Transverse colon (tissue), 4 donors: ENCODE measurements at regions not wholly inside any gene's neighbourhood (a gene's known extent, or its start where the extent isn't known, plus 50 kb on each side); places are given as distances from the start of the nearest gene placed in this dataset.
"Not testable (repeated sequence)": the region's sequence is repeated elsewhere in the genome, so short reads cannot be mapped to it uniquely, and the experiment has no call there.

Experiments used
- DNase-seq: peaks from one replicate; pipeline ENCODE4 v3.0.0-alpha.2; 2019
- H3K27ac ChIP-seq, 4 donors: fragments of 200-600 bp; sonication (generic); 2 replicates each; pipeline ENCODE4 v1.5.1; 2016 to 2018; ENCODE audit warnings: inconsistent platforms in 4 of 4
- H3K27me3 ChIP-seq: fragments of 200-600 bp; sonication (generic); 2 replicates; pipeline ENCODE4 v1.5.1; 2017; ENCODE audit warnings: inconsistent platforms
- H3K36me3 ChIP-seq, 4 donors: fragments of 200-600 bp; sonication (generic); 2 replicates each; pipeline ENCODE4 v1.5.1; 2017 to 2019; ENCODE audit warnings: inconsistent platforms in 4 of 4
- H3K4me1 ChIP-seq, 4 donors: fragments of 200-600 bp; sonication (generic); 2 replicates each; pipeline ENCODE4 v1.5.1; 2017 to 2020; ENCODE audit warnings: inconsistent platforms in 4 of 4
- H3K4me3 ChIP-seq, 4 donors: fragments of 200-600 bp; sonication (generic); 1 replicate in 1 of 4; 2 replicates in 3 of 4; pipeline versions ENCODE4 v1.5.1 to v1.6.1; 2017 to 2019; ENCODE audit warnings: inconsistent platforms in 4 of 4
- H3K9me3 ChIP-seq, 2 donors: fragments of 200-600 bp; sonication (generic); 2 replicates each; pipeline ENCODE4 v1.5.1; 2017 to 2019; ENCODE audit warnings: inconsistent platforms in 2 of 2
- CTCF ChIP-seq, 5 experiments: fragments of 200-600 bp in 3 of 5; fragments of 450-650 bp in 2 of 5; sonication (generic) in 3 of 5; IDR thresholded peaks; 1 replicate in 2 of 5; 2 replicates in 3 of 5; pipeline ENCODE4 v1.5.1; 2016 to 2017; ENCODE audit warnings: antibody characterized with exemption in 5 of 5, inconsistent platforms in 3 of 5, mild to moderate bottlenecking in 2 of 5, moderate library complexity in 1 of 5
- EP300 ChIP-seq: sonication (generic); formaldehyde crosslinking; IDR thresholded peaks from one replicate; pipeline ENCODE4 v1.6.1; 2017; ENCODE audit warnings: antibody characterized with exemption, low read depth
- POLR2A ChIP-seq: fragments of 450-650 bp; IDR thresholded peaks from one replicate; pipeline ENCODE4 v1.6.1; 2016; ENCODE audit warnings: antibody characterized with exemption, mild to moderate bottlenecking, moderate library complexity
- POLR2AphosphoS5 ChIP-seq, 3 donors: sonication (generic); formaldehyde crosslinking; IDR thresholded peaks; one replicate each; pipeline ENCODE4 v1.6.1; 2016; ENCODE audit warnings: antibody characterized with exemption in 3 of 3
- WGBS, 2 donors: methylation state at CpG; one replicate each; pipeline ENCODE4 v1.1.5; 2018; ENCODE audit warnings: low coverage in 1 of 2; 5-methylcytosine and 5-hydroxymethylcytosine counted together
- in situ Hi-C, 4 donors: fragments of 200-750 bp; cut with MboI; loops; one replicate each; pipeline versions ENCODE4 v1.15.0 to v1.15.1; 2017; ENCODE audit warnings: low sequenced_read_pairs in 3 of 4, low pct_ligation_motif_present in 1 of 4, low pct_unique_long_range_greater_than_20kb in 1 of 4
- intact Hi-C: fragments of 100-400 bp; cut with DNase I; formaldehyde crosslinking; loops from one replicate; pipeline ENCODE4 v1.15.1; 2023; ENCODE audit warnings: low total_unique reads

DNA sequence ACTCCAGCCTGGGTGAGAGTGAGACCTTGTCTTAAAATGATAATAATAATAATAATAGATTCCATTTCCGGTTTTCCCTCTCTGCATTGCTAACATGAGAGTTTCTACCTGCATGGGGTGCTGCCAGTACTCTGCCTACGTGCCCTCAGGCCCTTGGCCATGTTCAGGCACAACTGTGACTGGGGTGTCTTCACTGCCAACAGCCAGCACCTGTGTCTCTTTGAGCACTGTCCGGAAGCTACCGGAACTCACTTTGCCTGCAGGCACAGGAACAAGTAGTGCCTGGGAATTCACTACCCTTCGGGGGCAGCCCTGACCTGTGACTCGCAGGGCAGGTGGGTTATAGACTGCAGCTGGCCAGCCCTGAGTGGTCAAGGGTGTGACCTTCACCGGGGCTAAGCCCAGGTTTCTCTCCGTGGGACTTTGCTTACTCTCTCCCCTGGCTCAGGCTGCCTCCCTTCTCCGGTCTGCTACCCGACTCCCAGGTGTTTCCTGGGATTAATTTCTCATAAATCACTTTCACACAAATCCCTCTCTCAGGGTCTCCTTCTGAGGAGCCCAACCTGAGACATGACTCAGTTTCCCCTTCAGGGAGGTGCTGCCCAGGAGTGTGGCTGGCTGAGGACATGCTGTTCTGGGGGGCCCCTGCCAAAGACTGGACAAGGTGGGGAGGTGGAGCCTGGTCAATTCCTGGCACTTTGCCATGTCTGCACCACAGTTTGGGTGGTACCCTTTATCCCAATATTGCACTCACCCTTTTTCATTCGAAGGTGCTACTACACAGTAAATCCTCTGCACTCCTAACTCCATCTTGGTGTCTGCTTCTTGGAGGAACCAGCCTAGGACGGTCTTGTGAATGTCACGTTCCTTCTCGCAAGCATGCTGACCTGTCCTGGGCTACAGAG, 79.5 kb upstream of the RALGAPA2 start:
- Histone ChIP-seq H3K9me3 (no peaks in the 10 kb centered on the region), H3K27ac (no peak overlapping the region), H3K4me1 (no peaks in the 10 kb centered on the region), H3K27me3 (no peaks in the 10 kb centered on the region), H3K4me3 (no peak overlapping the region), H3K36me3 (no peaks in the 10 kb centered on the region)
- WGBS, 2 donors, result 69 to 80% methylated on average over 2 to 12 of the region's 14 CpGs
- no peak for DNase-seq
- in situ Hi-C loops, result no loop called here
- intact Hi-C loops, result no loop called here
- no peak for TF ChIP-seq EP300

DNA sequence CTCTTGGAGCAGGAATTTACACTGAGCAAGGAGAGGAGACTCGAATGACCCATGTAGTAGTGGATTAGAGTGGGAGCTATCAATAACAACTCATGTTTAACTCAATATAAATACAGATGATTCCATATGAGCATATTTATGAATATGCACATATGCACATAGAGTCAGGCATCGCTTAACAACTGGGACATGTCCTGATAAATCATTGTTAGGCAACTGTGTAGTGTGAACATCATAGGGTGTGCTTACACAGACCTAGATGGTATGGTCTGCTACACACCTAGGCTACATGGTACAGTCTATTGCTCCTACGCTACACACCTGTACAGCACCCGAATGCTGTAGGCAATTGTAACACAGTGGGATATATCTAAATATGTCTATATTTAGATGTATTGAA, 75.9 kb upstream of the RALGAPA2 start:
- 82 to 90% methylated on average over 4 of the region's 4 CpGs for WGBS, 2 donors
- Histone ChIP-seq H3K9me3 (no peaks in the 10 kb centered on the region), H3K27ac (no peak overlapping the region), H3K27me3 (no peaks in the 10 kb centered on the region), H3K36me3 (no peaks in the 10 kb centered on the region), H3K4me3 (no peak overlapping the region), H3K4me1 (no peaks in the 10 kb centered on the region)
- DNase-seq, result no peak
- intact Hi-C loops (no loop called here), in situ Hi-C loops (no loop called here)
- TF ChIP-seq POLR2A, result no peak

- TF ChIP-seq CTCF (IDR thresholded peaks at IDR 0.05), result no peak
- TF ChIP-seq POLR2A, result no peak
- TF ChIP-seq POLR2AphosphoS5 (IDR thresholded peaks at IDR 0.05), result no peak
- TF ChIP-seq EP300, result no peak
- no peak overlapping the region for H3K27ac ChIP-seq
- 59 to 80% methylated on average over 2 of the region's 2 CpGs for WGBS, 2 donors
- no peaks in the 10 kb centered on the region for H3K27me3 ChIP-seq
- intact Hi-C loops (no loop called here), in situ Hi-C loops (no loop called here)
- H3K4me1 ChIP-seq, result peaks cover 0 to 13% (median 10%) of the 10 kb centered on the region in 4 donors
- no peaks in the 10 kb centered on the region for H3K36me3 ChIP-seq
- H3K9me3 ChIP-seq, result no peaks in the 10 kb centered on the region
- H3K4me3 ChIP-seq, result no peak overlapping the region
- DNase-seq, result no peak
Measured at GRCh38 chr20:20786428-20786827, 74.0 kb upstream of the RALGAPA2 start.

DNA sequence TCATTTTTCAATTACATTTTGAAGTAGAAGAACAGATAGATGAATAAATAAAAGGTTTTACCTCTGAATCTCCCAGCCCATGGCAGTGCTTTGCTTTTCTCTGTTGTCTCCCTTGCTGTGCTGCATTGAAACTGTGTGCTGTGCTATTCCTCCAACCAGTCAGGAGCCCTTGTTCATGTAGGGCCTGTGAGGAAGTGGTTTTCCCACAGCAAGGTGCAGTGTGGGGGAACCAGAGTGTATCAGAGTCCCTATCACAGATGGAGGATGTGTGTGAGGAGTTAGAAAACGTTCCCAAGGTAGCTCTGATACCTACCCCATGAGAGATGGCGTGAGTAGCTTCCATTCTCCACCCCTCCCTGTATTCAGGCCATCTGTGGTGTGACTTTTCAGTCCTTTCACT, 72.8 kb upstream of the RALGAPA2 start:
- in situ Hi-C loops, result no loop called here
- no peaks in the 10 kb centered on the region for H3K27me3 ChIP-seq
- H3K4me1 ChIP-seq, result peaks cover 0 to 20% (median 12%) of the 10 kb centered on the region in 4 donors
- H3K27ac ChIP-seq, result no peak overlapping the region
- no peaks in the 10 kb centered on the region for H3K9me3 ChIP-seq
- no peaks in the 10 kb centered on the region for H3K36me3 ChIP-seq
- TF ChIP-seq EP300 (no peak), CTCF (IDR thresholded peaks at IDR 0.05) (no peak), POLR2A (no peak), POLR2AphosphoS5 (IDR thresholded peaks at IDR 0.05) (no peak)
- DNase-seq, result no peak
- intact Hi-C loops, result no loop called here
- H3K4me3 ChIP-seq, result no peak overlapping the region
- 77% methylated on average over 2 of the region's 2 CpGs; no CpG with 5 or more reads in 1 of the 2 donors for WGBS, 2 donors

DNA sequence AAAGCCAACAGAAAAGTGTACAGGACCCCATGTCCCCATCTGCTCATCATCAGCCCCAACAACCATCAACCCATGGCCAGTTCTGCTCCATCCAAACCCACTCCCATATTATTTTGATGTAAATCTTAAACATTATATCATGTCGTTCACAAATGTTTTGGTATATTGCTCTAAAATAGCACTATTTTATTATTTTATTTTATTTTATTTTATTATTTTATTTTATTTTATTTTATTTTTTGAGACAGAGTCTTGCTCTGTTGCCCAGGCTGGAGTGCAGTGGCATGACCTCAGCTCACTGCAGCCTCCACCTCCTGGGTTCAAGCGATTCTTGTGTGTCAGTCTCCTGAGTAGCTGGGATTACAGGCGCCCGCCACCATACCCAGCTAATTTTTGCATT, 72.0 kb upstream of the RALGAPA2 start:
- intact Hi-C loops, DNase-seq, in situ Hi-C loops, H3K4me3 ChIP-seq, H3K27me3 ChIP-seq, H3K27ac ChIP-seq, H3K36me3 ChIP-seq, H3K9me3 ChIP-seq: not testable (repeated sequence)
- H3K4me1 ChIP-seq, result peaks cover 0 to 26% (median 12%) of the 10 kb centered on the region in 4 donors
- WGBS, 2 donors, result 84 to 92% methylated on average over 1 to 4 of the region's 4 CpGs
